ENCODE measurements at regions not wholly inside any gene's neighbourhood (a gene's known extent, or its start where the extent isn't known, plus 50 kb on each side); places are given as distances from the start of the nearest gene placed in this dataset.
"Not testable (repeated sequence)": the region's sequence is repeated elsewhere in the genome, so short reads cannot be mapped to it uniquely, and the experiment has no call there.

DNA sequence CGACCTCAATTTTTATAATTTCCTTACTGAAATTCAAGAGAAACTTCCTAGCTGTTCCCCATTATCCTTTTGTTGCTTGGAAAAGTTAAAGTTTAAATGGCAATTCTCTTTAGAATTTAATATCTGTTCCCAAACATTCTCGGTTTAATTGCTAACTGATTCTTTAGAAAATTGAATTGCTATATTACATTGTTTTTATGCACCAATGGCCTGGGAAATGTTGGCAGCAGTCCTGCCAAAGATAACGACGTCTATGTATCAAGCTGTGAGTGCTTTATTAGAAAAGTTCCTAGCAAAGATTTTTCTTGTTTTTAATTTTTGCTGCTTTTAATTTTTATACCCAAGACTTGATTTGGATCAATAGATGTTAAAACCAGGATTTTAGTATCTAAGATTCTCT is 167.8 kb upstream of the HDAC4 start:
- no peak for DNase-seq (ENCODE audit: low read depth)

DNA sequence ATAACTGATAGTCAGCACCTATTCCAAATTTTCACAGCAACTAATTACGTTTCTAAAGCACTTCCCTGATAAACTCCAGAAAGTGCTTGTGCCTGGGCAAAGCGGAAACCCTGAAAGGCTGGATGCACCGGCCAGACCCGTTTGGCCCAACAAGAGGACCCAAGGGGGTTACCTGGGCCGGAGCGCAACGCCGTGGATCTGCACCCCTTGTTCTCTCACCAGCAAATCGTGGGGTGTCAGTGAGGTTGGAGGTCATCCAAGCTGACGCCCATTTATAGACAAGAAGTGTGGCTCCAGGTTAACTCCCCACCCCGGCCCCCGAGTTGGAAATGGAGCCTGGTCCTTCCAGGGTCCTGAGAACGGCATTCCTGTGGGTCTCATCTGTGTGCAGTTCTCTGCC is 167.0 kb upstream of the HDAC4 start:
- DNase-seq (ENCODE audit: low read depth): no peak

DNA sequence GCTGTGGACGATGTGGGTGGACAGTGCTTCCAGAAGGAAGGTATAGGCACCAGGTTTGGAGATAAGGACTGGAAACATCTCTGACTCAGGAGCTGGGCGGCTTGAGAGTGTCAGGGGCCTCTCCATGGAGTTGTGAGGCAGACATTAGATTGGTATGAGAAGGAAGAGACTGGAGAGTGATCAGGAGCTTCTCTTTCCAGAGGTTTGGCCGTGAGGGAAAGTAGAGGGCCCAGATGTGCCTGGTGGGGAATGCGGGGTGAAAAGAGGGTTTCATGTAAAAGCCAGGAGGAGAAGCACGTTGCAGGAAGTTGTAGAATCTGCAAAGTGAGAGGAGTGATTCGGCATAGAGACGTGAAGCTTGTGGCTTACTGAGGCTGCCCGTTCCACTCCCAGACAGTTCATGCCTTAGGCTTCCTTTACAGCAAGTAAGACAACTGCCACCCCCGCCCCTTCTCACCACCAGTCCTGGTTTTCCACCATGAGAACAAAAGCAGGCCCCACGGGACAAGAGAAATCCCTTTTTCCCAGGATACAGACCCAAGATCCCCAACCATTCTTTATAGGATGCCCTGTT is 166.3 kb upstream of the HDAC4 start:
- DNase-seq (ENCODE audit: low read depth): no peak

DNA sequence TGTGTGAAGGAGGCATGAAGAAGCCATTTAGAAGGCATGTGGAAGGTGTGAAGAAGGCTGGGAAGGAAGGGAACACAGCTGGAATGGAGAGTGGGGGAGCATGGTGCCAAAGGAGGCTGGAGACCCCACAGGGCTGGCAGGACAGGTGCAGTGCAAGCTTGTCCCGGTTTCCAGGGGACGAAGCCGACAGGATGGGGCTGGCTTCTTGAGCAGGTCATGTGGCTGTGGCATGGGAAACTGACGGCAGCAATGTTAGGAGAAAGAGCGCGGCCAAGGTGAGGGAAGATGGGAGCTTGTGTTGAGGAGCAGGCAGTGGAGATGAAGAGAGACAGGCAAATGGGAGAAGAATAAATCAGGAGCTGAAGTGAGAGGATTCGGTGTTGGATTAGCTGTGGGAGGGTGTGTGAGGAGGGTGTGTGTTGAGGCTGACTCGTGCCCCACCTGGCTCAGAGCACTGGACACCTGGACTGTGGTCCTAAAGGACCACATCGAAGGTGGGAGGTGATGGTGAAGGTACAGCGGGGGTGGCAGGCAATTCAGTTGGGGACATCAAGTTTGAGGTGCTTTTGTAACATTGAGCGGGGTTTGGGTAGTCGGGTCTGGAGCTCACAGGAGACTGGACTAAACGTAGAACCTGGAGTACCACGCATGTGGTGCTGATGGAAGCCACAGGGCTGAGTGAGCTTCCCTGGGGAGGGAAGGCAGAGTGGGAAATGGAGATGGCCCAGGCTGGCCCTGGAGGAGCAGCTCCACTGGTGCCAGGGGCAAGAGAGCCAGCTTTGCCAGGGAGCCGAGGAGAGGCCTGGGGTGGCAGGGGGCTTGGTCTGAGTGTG is 165.6 kb upstream of the HDAC4 start:
- no peak for DNase-seq (ENCODE audit: low read depth)

DNA sequence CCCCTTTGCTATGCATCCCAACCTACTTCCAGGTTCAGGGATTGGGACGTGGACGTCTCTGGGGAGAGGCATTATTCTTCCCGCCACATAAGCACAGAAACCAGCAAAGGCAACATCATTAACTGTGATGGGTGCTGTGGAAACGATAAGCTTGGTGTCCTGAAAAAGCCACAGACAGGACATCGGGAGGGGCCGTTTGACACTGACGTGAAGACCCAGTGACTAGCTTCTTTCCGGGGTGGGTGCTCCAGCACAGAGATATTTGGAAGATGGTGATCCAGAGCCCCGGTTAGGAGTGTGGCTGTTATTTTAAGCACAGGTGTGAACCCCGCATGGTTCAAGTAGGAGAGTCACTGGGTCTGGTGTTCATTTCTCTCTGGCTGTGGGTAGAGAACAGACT is 163.8 kb upstream of the HDAC4 start:
- no peak for DNase-seq (ENCODE audit: low read depth)

DNA sequence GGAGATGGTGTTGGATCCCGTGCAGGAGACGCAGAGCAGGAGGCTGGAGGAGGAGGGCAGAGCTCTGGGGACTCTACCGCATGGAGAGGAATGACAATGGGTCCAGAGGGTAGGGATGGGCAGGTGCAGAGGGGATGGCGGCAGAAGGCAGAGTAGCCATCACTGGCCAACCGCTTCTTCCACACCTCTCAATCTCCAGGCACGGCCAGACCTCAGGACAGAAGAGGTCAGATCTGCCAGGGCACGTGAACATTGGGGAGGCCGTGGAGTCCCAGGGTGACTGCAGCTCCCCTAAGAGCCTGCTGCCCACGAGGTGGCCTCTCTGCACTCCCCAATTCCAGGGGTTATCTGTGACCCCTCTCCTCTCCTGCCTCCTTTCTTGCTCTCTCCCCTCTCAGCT is 162.7 kb upstream of the HDAC4 start:
- no peak for DNase-seq (ENCODE audit: low read depth)

DNA sequence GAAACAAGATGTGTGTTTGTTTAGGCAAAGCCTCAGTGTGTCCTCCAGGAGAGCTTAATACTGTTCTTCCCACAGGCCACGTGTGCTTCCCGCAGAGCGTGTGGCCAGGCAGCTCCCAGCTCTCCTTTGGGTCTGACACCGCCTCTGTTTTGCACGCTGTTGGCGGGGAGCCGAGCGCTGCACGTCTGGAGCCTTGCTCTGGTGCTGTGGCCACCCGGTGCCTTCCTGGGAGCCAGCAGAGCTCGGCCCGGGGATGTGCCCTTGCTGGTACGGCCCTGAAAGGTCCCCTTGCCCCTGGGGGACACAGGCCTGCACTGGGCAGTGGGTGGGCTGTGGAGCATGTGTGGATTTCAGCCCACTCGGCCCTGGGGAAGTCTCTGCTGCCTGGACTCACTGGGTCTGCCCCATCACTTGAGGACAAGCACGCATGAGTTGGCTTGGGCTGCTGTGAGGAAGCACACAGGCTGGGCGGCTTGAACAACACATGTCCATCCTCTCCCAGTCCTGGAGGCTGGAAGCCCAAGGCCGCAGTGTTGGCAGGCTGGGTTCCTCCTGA is 160.7 kb upstream of the HDAC4 start:
- peak; percentile 42 for DNase-seq (ENCODE audit: low read depth)

DNA sequence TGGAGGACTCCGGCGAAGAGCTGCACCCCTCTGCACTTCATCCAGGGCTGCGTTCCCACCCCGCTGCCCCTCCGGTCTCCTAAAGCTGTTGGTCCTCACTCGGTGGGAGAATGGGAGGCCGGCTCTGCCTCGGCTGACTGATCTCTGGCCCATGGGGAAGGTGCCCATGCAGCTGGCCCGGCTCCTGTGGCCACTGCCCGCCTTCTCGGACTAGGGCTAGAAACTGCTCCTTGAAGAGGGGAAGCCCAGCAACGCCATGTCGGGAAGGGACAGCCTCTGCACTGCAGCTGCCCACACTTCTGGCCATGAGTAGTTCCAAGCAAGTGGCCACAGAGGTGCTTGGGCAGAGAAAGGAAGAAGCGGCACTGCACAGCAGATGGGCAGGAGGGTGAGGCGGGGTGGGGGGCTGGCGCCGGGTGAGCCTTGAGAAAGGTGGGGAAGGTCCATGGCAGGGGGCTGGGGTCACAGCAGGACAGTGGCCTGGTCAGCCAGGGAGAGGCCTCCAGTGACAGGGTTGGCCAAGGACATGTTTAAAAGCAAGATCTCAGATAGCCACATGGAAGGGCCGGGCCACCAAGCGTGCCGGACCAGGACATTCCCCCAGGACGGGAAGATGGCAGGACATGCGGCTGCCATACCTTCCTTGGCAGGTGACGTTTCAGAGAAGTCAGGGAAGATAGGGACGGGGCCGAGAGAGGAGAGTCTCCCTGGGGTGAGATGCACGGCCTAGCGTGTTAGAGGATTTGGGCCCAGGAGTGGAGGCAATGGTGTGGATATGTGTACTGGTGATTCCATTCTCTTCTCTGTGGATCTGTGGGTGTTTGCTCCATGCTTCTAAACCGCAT is 158.8 kb upstream of the HDAC4 start:
- no peak for DNase-seq (ENCODE audit: low read depth)

DNA sequence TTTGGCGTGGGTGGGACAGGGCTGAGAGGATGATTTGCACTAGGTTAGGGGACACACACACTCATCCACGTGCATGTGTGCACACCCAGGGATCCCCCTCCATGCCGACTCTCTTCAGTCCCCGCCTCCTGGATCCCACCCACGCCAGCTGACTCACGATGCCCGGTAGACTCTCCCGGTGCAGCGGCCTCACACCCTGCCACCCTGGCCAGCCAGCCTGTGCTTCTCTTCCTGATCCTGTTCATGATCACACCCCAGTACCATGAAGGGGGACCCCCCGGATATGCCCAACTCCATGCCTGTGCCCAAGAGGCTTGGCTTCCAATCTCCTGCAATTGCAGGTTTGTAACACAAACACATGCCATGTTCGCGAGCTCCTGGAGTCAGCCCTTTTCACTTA is 157.8 kb upstream of the HDAC4 start:
- no peak for DNase-seq (ENCODE audit: low read depth)

DNA sequence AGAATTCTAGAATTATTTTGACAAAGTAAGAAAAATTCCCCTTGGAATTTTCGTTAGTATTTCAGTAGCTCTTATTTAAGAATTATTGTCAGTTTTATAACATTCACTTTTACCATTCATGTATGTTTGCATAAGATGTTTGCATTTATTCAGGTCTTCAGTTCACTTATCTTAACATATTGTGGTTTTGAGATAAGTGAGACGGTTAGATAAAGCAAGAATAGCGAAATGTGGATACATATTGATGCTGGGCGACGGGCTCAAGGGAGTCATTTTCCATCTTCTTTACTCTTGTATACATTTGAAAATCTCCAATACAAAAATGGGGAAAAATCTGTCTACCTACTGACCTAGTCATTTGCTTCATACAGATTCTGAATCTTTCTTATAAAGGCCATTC is 156.7 kb upstream of the HDAC4 start:
- no peak for DNase-seq (ENCODE audit: low read depth)

DNA sequence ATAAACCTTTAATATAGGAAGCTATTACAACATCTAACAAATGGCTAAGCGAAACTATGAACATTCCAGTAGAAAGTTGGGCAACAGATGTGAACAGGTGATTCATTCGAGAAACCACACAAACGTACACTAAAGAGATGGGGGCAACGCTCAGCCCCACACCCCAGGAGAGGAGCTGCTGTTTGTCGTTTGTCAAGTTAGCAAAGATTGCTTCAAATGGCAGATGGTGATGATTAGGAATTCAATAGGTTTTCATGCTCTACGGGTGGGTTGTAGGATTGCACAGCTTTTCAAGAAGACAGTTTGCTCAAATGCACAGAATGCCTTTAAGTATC is 154.7 kb upstream of the HDAC4 start:
- no peak for DNase-seq (ENCODE audit: low read depth)

DNA sequence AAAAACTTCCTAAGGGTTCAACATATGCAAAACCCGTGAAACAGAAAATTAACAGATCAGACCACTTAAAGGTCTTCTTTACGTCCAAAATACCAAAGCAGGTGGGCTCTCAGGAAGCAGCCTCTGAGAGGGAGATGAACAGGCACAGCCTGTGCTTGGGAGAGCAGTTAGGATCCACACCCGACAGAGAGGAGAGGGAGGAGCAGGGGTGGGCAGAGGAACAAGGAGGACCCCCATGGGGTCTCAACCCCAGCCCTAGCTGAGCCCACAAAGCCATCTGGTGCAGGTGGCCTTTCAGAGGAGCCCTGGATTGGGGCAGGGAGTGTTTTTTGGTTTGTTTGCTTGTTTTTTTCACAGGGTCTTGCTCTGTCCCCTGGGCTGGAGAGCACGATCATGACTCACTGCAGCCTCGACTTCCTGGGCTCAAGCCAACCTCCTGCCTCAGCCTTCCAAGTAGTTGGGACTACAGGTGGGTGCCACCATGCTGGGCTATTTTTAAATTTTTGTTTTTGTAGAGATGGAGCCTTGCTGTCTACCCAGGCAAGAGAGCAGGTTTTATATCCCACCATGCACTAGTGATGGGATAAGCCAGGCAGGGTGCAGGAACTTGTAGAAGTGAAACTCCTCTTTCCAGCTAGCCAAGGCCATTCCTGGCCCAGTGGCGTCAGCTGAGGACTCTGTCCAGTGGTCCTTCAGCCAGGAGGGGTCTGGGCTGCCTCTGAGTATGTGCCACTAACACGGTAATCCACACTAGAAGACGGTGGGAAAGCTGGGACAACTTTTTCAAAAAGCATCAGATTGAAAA is 154.1 kb upstream of the HDAC4 start:
- DNase-seq (ENCODE audit: low read depth): no peak

DNA sequence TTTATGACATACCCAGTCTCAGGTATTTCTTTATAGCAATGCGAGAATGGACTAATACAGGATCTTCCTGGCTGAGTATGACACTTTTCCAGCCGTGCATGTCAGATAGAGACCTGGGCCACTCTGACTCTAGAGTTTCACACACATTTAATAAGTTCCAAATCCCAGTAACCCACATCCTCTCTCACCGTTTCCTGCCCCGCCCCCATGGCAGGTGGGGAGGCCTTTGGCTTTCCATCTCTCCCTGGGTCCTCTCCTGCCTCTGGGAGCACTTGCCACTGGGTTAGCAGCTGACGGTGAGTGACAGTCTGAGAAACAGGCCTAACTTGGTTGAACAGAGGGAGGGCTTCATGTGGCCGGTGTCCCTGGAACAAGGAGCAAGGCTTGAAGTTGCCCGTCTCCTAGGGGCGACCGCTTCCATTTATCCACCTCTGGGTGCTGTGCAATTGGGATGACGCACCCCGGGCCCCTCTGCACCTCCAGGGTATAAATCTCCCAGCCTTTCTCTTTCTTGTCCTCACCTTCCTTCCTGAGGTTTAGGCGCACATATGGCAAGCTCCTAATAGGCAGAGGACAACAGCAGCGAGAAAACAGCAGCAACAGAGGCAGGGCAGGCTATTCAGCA is 152.7 kb upstream of the HDAC4 start:
- DNase-seq (ENCODE audit: low read depth): no peak

DNA sequence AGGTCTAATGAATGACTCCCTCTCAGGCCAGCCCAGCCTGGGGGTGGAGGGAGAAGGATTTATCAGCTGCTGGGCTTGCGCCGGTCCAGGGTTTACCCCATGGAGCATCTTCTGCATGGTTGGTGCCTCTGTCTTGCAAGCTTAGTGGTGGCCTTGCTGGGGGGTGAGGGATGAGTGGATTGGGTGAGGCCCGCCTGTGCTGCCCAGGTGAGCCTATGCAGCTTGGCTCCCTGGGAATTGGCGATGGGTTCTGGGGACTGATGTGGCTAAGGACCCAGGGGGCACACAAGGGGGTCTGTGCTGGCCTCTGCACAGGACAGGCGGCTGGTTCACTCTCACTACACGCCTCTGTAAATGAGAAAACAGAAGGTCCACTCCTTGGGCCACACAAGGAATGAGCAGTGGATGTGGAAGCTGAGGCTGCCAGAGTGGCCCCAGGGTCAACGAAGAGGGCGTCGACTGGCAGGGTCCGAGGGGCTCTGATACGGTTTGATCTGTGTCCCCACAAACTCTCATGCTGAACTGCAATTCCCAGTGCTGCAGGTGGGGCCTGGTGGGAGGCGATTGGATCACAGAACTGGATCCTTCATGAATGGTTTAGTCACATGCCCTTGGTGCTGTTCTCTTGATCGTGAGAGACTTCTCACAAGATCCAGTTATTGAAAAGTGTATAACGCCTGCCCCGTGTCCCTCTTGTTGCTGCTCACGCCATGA is 151.6 kb upstream of the HDAC4 start:
- no peak for DNase-seq (ENCODE audit: low read depth)

DNA sequence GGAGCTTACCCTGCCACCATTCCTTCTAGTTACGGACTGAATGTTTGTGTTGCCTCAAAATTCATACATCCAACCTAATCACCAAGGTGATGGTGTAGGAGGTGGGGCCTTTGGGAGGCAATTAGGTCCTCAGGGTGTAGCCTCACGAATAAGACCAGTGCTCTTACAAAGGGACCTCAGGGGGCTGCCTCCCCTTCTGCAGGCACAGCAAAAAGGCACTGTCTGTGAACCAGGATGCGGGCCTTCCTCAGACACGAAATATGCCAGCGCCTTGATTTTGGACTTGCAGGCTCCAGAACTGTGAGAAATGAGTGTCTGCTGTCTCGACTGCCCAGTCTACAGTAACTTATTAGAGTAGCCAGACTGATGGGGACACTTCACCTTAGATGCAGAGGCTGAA is 150.4 kb upstream of the HDAC4 start:
- DNase-seq (ENCODE audit: low read depth): no peak

DNA sequence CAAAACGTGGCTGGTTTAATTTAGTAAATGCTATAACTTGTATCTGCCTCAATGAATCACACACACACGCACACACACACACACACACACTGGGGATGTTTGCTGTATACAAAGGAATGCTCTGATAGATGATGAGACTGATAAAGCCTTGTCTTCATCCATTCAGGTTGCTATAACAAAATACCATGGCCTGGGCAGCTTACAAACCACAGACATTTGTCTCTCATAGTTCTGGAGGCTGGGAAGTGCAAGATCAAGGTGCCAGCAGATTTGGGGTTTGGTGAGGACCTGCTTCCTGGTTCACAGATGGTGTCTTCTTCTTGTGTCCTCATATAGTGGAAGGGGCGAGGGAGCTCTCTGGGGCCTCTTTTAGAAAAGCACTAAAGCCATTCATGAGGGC is 149.5 kb upstream of the HDAC4 start:
- peak; percentile 13 for DNase-seq (ENCODE audit: low read depth)

DNA sequence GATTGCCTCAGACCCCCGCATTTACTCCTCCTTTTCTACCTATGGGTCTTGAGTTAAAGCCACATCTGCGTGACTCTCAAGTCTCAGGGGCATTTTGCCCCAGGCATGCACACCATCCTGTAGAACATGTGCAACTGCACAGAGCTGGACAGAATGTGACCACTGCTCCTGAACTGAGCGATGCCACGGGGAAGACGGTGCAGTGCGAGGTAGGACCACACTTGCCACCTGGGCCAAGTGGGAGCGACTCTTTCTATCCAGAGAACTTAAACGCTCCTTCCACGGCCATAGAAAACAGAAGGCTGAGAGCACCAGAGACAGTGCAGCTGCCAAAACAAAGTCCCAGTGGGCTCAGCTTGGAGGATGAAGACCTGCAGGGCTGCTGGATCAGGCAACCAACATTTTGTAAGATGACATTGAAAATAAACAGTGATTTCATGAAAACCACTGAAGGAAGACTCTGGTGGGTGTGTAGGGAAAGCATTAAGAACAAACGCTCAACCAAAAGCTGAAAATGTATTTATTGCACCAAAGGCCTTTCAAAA is 149.0 kb upstream of the HDAC4 start:
- no peak for DNase-seq (ENCODE audit: low read depth)

DNA sequence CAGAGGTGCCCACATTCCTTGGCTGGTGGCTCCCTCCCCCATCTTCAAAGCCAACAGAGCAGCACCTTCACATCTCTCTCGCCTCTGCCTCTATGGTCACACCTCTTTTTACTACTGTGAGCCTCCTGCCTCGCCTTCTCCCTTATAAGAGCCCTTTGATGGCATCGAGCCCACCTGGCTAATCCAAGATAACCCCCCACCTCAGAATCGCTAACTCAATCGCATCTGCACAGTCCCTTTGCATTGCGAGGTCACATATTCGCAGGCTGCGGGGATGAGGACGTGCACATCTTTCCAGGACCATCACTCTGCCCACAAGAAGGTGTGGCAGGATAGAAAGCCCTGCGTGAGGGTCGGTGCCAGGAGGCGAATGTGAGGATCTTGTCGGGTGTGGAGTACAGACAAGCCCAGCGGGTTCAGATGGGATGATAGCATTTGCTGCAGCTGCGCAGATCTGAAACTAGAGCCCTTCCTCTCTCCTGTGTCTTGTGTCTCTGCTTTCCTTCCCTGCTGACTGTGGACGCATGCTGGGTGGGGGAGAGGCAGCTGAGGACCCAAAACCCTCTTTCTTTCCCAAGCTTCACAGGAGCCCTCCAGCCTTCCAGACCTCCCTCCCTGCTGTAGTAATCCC is 148.3 kb upstream of the HDAC4 start:
- no peak for DNase-seq (ENCODE audit: low read depth)

DNA sequence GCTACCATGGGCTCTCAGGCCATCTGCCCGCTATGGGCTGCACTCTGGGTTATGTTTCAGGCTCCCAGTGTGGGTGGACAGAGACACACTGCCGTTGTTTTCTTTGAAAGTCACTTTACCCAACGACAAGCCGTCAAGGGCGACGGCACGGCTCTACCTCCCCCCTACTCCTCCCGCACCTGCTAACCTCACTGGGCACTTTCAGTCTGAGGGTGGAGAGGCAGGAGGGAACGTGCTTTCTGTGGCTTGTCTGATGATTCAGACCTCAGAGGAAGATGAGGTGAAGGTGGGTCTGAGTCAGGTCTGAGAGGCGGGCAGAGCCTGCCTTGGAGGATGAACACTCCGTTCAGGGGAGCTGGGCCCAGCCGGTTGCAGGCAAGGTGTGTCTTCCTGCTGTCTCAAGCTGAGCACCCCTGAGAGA is 147.6 kb upstream of the HDAC4 start:
- no peak for DNase-seq (ENCODE audit: low read depth)

DNA sequence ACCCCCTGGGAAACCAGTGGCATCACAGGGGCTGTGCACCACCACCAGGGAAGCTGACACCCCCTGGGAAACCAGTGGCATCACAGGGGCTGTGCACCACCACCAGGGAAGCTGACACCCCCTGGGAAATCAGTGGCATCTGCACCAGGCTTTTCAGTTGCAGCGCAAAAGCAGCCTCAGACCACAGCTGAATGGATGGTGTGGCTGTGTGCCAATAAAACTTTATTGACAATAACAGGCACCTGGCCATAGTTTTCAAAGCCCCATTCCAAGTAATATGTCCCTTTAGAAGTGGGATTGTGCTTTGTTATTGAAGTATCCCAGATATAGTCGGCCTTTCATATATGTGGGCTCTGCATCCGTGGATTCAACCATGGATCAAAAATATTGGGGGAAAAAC is 146.3 kb upstream of the HDAC4 start:
- not testable (repeated sequence) for DNase-seq (ENCODE audit: low read depth)
